GM21526 (cell line): ENCODE measurements at regions not wholly inside any gene's neighbourhood (a gene's known extent, or its start where the extent isn't known, plus 50 kb on each side); places are given as distances from the start of the nearest gene placed in this dataset.
"Not testable (repeated sequence)": the region's sequence is repeated elsewhere in the genome, so short reads cannot be mapped to it uniquely, and the experiment has no call there.

Experiments used
- ATAC-seq: cut with Tn5 transposase; IDR thresholded peaks from one replicate; pipeline ENCODE4 v1.9.1; 2021; ENCODE audit warnings: moderate library complexity; ENCODE audit not compliant: unreplicated experiment, low FRiP score

DNA sequence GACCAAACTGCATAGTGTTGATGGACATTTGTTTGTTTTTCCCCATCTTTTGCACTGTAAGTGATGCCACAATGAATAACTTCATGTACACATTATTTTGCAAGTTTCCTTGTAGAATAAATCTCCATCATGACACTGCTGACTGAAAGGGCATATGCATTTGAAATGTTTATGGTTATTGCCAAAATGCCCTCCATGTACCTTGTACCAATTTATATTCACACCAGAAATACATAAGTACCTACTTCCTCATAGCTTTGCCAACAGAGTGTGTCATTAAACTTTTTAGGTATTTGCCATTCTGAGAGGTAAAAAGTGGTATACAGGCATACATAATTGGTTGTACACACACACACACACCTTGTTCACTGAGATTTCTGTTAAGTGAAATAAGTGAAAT lies 361.0 kb upstream of the PCSK5 start:
- no peak for ATAC-seq

DNA sequence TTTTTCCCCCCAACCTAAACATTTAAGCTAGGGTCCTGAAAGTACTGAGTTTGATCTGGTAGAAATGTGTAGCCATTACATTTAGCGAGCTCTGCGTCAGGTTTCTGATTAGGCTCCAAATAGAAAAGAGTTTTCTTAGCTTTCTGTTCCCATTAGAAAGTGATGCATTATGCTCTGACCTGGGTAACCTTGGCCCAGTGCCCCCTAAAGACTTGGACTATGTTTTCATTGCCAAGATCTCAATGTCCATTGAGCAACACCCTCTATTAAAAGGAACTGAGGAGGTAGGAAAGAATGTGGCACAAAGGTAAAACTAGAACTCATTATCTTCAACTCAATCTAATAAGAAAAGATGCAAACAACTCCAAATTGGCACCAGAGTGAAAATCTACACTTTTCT lies 358.9 kb upstream of the PCSK5 start:
- ATAC-seq: no peak

DNA sequence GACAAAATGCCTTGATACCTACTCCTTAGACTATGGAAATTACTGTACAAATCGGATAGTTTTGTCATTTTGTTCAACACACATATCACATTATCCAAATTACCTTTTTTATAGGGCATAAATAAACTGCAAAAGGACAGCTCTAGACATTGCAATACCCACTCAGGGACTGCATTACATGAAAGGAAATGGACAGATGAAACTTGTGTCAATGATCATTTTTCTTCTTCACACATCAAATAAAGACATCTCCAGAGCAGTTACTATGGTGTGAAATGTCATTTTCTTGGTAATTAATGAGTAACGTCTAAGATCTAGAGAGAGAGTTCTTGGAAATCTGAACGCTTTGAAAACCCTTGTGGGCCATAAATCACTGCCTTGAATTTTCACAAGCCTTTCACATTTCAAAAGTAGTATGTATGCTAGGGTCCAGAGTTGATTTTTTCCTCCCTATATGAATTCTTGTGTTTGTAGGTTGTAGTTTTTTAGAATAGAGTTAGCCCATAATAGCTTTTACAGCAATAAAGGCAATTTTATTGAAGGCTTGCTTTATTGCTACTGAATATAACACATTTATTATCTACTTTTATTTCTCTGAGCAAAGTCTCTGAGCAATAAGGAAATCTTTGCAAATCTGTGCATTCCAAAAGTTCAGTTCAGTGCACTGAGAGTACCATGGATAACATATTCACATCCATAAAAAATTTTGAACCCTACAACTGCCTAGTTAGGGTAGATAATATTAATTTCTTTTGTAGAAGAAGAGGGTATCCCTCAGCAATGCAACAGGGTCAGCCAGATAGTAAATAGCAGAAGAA lies 358.0 kb upstream of the PCSK5 start:
- ATAC-seq: no peak

DNA sequence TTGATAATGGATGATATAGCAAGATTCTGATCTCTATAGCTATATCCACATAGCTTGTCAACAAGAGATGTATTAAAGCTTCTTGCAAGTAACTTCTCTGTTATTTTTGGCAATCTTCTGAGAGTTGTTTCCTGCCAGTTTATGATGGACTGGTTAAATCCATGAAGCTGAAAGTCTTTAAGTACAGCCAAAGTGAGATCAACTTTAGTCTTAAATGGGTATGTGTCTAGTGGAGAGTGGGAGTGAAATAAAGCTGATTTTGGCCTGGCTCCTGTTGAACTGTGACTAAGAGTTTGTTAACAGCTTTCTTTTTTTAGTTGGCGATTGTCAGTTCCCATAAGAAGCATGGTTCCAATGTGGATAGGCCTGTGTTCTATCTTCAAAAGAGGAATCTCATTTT lies 350.9 kb upstream of the PCSK5 start:
- ATAC-seq: no peak

DNA sequence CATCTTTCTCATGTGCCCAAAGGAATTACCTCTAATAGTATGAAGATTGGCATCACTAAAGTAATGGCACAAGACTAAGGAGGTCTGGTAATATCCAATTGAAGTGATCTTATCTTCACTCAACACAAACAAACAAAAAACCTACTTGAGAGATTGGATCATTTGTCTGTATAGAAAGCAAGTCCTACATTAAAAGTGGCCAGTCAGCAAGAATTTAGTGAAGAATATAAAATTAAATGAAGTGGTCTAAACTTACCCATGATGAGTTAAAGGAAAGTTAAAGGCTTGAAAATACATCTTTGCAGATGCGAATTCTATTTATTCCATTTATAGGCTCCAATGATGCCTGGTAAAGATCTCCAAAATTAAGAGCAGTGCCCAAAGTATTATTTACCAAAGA lies 350.3 kb upstream of the PCSK5 start:
- no peak for ATAC-seq

DNA sequence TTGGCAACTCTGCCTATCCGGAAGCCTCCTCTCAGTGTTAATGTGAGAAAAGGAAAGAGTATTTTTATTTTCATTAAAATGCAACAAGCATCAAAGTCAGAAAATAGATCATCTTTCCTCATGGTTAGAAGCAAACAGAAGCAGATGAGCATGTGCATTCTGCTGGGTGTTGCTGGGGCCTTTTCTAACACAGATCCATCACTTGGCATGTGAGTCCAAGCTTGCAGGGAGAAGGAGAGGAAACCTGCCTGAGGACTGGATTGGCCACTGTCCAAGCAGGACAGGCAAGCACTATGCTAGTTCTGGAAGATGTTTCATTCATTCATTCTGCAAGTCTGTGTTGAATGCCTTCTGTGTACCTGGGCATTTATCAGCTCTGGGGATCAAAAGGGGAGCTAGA lies 348.7 kb upstream of the PCSK5 start:
- ATAC-seq: no peak

DNA sequence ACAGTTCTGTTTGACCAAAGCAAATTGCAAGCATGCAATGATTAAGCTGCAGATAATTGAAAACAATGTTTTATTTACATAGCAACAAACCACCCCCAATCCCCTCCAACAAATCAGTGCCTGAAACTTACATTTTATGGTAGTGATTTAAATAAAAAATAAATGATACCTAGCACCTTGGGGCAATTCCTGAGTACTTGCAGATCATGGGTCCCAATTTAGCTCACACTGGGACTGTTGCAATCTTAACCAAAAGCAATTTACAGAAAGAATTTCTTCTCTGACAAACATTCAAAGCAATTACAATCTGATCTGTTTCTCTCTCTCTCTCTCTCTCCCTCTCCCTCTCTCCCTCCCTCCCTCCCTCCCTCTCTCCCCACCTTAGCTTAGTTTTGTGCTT lies 345.7 kb upstream of the PCSK5 start:
- ATAC-seq: no peak

DNA sequence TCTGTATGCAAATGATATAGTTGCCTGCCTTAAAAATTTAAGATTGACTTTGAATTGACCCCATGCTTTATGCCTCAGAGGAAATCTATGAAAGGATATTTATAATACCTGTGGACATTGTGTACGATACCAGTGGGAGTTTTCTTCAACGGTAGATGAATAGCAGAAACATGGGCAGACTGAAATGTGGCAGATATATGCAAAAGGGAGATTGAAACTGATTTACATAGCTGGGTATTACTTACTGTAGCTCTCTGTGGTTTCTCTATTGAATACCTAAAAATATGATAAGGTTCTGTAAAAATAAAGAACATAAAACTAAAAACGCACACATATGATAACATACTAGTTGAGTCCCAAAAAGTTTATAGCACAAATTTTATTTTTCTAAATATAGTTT lies 345.2 kb upstream of the PCSK5 start:
- no peak for ATAC-seq

DNA sequence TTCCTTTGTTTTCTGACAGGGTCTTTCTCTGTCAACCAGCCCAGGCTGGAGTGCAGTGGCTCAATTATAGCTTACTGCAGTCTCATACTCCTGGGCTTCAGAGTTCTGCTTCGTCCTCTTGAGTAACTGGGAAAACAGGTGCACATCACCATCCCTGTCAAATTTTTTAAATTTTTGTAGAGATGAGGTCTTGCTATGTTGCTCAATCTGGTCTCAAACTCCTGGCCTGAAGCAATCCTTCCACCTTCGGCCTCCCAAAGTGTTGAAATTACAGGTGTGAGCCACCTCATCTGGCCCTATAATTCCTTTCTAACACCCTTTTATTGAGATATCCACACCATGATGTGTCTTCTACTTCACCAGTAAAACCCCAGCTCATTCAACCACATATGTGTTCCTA lies 341.6 kb upstream of the PCSK5 start:
- ATAC-seq: no peak

DNA sequence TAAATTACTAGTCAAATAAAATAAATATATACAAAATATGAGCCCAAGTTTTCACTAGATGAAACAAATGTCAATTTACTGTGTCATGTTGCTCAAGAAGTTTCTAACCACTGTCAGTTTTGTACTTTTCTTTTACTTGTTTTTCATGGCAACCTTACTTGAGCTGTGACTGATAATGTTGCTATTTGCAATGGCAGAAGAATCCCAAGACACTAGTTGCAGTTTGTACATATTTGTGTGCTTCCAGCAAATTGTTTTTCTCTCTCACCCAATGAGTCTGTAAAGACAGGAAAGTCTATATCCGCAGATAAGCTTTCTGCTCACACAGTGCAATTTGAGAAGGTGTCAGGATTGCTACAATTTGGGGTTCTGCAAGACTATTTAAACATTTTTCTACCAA lies 338.6 kb upstream of the PCSK5 start:
- ATAC-seq: no peak

DNA sequence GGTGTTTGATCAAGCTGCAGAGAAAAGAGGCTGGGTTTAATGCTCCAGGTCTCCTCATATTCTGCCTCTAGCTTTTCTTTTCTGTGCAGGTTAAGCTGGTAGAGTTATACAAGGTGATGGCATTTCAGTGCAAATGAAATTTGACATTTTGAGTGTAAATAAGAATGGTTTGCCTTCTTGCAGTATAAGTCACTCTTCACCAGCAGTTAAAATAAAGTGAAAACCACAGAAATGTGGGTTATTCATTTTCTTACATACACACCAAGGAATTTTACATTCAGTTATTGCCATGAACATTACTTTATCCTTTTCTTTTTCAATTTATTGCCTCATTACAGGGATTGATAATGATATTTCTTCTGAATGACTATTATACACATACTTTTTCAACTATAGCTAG lies 337.5 kb upstream of the PCSK5 start:
- ATAC-seq: no peak

DNA sequence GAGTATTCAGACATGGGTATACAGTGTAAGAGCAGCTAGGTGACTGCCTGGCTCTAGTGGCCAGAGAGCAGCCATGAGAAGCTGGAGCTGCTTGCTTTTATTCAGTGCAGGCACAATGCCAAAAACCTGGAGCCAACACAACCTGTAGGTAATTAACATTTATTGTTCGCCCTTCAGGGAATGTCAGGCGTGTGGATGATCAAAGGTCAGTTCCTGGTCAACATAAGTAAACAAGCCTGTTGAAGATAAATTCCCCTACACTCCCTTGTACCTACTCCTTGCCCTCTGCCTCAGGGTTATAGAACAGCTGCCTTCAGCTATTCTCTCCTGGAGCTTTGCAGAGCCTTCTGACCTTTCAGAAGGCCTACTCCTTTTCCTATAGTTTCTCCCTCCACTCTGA lies 323.7 kb upstream of the PCSK5 start:
- not testable (repeated sequence) for ATAC-seq

DNA sequence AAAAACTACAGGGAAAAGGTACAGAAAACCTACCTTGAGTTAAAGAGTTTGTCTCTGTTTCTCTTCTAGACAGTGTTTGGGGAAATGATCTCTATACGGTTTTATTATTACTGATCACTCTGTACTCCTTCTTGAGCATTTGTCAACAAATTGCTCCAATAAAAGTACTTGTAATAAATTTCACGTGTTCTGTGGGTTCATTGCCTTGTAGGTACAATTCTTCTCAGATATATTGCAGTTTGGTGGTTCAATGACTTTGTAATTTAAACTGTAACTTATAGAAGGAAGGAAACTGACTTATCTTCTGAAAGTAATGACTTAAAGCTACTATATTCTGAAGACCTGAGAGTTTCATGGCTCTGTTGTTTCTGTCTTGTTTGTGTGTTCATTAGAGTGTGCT lies 319.9 kb upstream of the PCSK5 start:
- ATAC-seq: no peak

DNA sequence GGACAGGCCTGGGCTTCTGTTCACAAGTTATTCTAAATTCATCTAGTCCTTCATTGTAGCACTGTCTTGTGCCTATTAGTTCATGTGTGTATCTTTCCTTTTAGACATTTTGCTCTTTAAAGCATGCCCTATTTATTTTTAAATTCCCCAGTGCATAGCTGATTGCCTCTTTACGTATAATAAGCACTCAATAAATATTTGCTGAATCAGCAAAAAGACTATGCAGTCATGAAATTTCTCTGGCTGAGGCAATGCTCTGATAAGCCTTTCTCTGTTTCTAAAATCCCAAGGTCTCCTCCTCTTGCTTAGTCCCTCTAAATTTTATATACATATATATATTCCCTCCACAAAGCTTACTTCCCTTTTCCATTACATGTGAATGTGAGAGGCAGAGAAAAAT lies 315.9 kb upstream of the PCSK5 start:
- ATAC-seq: no peak

DNA sequence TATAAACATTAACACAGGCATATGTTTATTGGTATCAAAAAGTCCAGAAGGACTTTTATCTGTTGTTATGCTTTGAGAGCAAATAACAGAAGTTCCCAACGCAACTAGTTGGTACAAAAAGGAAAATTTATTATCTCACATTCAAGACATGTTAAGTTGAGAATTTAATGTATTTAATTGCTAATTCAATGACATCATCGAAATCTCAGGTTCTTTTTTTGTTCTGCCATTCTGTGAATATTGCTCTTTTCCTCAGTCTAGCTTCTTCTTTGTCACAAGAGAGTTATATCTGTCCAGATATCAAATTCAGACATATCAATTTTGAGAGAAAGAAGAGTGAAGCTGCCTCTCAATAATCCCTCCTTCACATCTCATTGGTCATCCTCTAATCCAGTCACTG lies 307.6 kb upstream of the PCSK5 start:
- ATAC-seq: no peak

DNA sequence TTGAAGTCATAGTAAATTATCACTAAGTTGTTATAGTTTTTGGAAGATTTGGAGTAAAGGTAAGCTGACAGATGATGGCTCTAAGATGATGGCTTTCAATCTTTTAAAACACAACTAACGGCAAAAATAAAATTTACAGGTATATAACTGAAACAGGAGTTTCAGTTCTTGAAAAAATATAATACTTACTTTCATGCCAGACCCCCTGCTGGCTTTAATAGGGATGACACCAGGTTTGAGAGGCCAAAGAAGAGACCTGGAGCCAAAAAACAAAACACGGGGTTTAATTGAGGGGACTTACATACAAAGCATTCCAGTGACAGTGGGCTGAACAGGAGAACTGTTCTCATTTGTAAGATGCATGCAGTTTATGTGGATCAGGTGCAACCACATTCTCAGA lies 301.7 kb upstream of the PCSK5 start:
- ATAC-seq: no peak

DNA sequence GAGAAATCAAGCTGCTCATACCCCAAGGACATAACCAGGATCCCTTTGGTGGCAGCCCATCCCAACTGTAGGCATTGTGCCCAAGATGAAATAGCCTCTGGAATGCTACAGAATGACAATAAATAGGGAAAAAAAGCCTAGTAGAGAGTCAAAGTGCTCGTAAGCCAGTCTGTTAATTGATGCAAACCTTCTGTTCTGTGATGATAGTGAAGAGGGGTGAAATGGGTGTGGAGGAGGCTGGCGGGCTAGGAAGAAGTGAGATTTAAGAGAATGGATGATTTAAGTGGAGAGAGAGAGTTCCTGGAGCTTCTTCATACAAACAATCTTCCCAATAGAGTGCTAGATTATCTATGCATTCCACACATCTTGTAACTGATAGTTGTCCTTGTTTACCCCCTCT lies 301.0 kb upstream of the PCSK5 start:
- ATAC-seq: no peak

DNA sequence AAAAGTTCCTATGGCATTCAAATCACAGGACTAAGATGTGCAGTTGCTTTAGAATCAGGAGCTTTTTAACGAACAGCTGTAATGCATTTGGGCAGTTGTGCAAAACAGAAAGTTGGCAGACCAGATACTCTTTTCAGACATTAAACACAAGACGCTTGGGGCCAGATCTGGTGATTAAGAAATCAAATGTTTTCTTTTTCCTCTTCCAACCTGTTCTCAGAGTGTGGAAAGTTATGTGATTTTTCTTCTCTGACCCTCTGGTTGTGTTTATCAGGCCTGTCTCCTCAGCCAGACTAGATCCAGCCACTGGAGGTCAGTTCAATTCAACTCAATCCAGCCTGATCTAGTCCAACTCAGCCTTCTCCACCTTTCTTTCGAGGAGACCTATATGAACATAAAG lies 298.5 kb upstream of the PCSK5 start:
- ATAC-seq: no peak

DNA sequence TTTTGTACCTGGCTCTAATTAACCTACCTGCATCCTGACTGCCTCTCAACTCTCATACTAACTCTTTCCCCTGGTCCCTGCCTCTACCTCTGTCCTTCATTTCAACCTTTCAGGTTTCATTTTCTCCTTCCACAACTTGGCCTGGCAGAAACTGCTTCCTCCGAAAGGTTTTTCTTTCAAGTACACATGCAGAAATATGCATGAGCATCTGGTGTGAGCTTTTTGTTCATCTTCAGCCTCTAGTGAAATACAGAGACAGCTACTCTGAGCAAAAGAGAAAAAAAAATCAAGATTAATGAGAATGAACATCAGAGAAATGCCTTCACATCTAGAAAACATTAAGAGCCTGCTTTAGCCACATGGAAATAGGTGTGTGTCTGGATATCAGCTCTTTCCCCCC lies 297.9 kb upstream of the PCSK5 start:
- ATAC-seq: no peak

DNA sequence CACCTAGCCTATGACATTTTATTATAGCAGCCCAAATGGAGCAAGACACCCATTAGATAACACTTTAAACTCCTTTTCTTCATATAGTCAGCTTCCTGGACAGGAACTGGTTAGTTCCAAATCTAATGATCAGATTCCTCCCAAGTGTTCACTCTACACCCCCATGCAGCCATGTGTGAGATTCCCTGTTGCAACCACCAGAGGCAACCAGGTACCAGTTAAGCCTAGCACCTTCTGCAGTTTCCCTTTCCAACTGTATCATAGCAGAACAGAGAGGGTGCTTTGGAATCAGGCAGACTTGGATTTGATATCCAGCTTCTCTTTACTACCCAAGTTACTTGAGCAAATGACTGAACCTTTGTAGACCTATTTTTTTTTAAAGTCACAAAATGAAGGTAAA lies 296.6 kb upstream of the PCSK5 start:
- no peak for ATAC-seq

DNA sequence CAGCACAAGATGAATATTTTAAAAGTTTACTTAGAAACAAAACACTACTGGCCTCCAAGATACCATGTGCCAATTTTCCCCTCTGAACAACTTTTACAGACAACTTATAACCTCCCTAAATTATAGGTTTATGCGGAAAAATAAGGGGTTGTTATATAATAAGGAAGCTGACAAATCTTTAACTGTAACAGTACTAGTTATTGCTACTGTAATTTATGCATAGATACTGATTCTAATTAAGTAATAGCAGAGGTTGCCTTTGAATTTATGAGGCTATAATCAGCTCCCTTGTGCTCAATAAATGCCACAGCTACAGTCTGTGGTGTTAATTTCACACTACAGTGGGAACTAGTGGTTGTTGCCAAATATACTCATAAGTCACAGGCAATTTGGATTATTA lies 291.3 kb upstream of the PCSK5 start:
- no peak for ATAC-seq

DNA sequence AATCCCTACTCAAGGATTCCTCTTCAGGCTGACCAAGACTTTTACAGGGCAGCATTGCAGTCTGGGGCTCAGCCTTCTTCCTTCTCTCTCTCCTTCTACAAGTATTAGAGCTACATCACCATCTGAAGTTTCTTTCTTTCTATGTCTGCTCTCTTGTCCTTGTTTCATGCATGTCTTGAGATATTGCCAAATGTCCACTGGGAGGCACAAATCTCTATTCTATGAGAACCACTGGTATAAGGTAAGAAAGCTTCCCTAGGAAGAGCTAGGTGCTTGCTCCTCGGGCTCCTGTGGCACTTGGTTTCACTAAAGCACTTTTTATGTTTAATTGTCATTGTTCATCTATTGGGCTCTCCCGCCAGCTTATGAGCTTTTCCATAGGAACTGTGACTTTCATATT lies 289.2 kb upstream of the PCSK5 start:
- ATAC-seq: no peak

DNA sequence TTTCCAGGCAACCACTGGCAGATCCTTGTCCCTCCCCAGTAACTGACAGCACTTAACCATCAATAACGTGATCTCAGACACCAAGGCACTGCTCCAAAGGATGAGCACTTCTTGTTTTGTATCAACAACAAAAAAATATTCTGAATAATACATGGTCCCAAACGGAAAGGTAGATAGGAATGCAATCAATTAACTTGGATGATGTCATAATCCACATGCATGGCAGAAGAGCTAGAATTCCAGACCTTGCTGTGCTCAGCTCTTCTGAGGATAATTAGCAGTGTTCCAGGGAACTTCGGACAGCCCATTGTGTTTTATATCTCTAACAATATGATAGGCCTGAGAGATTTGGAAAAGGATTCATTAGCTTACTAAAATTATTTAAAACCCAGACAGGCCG lies 288.4 kb upstream of the PCSK5 start:
- no peak for ATAC-seq
